Epidermal melanocyte (primary cell): ENCODE measurements at regions not wholly inside any gene's neighbourhood (a gene's known extent, or its start where the extent isn't known, plus 50 kb on each side); places are given as distances from the start of the nearest gene placed in this dataset.
"Not testable (repeated sequence)": the region's sequence is repeated elsewhere in the genome, so short reads cannot be mapped to it uniquely, and the experiment has no call there.

ENCODE experiments used
- DNase-seq: peaks from one replicate; pipeline ENCODE4 v3.0.0; 2011; ENCODE audit warnings: low spot score; ENCODE audit not compliant: insufficient read length

DNA sequence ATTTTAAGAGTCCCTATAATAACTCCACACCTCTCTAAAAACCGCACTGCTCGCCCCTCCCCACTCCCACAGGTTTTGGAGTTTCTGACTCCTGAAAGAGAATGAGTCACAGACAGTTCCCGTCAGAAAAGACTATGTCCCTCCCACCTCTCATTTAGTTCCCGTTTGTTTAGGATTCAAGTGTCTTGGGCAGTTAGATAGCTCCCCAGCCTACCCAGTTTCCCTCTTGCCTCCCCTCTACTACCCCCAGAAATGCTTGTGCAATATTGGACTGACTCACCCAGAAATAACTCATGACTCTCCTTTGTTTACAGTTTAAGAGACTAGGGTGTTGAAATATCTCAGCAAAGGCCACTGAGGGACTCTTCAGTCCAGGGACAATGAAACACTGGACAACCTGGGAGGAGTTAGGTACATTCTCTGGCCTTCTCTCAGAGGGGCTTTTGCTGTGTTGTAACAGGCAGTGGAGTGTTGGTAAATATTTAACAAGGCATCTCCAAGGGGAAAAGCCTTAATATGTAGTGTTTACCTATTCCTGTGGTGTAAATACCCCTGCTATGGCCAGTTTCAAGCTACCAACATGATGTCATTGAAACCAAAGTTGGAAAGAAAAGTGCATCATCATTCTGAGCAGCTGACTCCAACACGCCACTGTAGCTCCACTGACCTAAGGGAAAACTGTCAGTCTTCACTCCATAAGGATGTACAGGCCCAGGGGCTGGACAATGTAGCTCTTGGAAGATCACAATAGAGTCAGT lies 96.1 kb upstream of the CHD2 start:
- DNase-seq = peak; percentile 50

DNA sequence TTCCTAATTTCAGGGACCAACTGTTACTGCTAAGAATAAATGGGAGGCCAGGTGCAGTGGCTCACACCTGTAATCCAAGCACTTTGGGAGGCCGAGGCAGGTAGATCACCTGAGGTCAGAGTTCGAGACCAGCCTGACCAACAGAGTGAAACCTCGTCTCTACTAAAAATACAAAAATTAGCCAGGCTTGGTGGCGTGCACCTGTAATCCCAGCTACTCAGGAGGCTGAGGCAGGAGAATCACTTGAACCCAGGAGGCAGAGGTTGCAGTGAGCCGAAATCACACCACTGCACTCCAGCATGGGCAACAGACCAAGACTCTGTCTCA lies 95.6 kb upstream of the CHD2 start:
- not testable (repeated sequence) for DNase-seq

DNA sequence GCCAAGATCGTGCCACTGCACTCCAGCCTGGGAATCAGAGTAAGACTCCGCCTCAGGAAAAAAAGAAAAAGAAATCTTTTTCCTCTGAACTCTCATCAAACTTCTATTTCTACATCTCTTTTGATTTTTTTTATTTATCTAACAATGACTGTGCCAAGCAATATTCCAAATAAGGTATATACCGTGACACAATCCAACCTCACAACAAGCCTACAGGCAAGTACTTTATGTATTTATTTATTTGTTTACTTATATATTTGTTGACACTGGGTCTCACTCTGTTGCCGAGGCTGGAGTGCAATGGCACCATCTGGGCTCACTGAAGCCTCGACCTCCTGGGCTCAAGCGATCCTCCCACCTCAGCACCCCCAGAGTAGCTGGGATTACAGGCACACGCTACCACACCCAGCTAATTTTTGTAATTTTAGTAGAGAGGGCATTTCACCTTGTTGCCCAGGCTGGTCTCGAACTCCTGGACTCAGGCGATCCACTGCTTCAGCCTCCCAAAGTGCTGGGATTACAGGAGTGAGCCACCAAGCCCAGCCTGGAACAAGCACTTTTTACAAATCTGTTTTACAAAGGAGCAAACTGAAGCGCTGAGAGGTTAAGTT lies 94.9 kb upstream of the CHD2 start:
- no peak for DNase-seq

GRCh38 chr15:92806171-92806570 lies 94.0 kb upstream of the CHD2 start:
- not testable (repeated sequence) for DNase-seq

GRCh38 chr15:92806763-92807162 lies 93.4 kb upstream of the CHD2 start:
- no peak for DNase-seq

DNA sequence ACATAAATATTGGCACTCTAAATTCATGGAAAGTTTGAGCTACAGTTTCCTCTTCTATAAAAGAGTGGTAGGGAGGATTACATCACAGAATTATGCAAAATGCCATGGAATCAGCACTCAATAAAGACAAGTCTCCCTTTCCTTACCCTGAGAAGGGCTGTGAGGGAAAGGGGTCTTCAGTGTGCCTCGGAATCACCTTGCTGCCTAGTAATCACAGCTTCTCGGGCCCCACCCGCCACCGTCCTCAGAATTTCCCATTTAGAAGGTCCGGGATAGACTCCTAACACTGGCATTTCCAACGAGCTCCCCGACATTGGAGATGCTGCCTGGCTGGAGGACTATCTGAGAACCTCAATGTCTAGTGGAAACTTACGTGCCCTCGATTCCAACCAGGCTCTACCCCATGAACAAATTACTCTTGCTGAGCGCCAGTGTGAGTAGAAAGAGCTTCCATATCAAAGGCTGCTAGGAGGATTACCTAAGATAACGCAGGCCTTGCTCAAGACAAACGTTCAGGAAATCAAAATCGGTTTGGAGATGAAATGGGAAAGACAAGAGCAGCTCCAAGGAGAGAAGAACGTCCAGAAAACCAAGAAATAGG lies 92.1 kb upstream of the CHD2 start:
- DNase-seq = no peak

DNA sequence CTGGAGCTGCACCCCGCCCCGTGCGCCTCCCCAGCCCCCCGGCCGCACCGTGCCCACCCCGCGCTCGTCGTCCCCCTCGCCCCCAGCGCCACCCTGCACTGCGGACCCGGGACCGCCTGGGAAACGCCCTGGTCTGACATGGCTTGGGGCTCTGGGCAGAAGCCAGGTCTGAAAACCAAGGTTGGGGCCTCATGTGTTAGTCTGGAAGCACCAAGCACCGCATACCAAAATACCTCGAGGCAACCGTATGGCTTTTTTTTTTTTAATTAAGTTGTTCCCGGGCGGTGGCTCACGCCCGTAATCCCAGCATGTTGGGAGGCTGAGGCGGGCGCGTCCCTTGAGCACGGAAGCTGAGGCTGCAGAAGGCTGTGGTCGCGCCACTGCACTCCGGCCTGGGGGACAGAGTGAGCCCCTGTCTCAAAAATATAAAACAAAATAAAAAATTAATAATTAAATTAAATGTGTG lies 91.5 kb upstream of the CHD2 start:
- no peak for DNase-seq

- peak; percentile 97 for DNase-seq
These were observed 90.9 kb upstream of the CHD2 start for GRCh38 chr15:92809064-92809879.

DNA sequence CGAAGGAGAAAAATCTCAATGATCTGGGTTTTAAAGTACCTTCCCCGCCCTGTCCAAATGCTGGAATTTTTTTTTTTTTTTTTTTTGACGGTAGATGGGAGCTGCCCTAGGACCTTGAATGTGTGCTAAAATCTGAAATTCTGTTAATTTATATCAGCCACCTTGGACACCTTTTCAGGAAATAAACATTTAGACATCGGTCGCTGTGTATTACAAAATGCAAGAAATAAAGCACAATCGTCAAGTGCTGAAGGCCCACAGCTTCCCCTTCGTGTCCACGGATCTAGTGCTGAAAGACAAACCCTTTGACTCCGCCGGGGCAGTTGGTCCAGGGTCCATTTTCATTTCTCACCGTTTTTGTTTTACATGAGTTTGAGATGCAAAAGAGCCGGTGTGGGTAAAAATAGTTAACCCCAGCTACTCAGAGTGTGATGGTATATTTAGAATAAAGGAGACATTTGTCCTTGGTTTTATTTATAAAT lies 90.2 kb upstream of the CHD2 start:
- no peak for DNase-seq

- peak; percentile 73 for DNase-seq
These were observed 89.5 kb upstream of the CHD2 start for GRCh38 chr15:92810418-92811138.

DNA sequence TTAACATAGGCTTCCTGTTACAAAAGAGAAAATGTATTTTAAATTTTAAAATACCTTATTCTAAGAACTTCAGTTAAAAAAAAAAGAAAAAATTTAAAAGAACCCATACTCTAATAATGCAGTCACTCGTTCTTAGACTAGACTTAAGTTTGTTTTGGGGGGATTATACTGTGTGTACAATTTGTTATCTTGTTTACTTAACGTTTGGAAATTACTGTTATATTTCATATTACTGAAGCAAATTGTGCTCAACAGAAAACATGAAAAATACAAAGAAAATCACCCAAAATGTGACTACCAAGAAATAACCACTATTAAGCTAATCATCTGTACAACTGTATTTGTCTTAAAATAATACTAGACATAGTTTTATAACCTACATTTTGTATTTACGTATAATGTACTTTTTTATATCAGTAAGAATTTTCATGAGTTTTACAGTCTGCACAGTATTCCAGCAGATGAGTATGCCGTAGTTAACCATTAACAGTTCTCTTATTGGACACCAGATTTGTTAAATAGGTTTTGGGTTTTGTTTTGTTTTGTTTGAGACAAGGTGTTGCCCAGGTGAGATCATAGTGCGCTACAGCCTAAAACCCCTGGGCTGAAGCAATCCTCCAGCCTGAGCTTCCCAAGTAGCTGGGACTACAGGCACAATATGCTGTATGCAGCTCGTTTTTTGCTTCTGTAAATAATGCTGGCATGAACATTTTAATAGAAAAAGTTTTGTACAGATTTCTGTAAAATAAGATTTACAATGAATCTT lies 88.8 kb upstream of the CHD2 start:
- no peak for DNase-seq

- no peak for DNase-seq
These were observed 87.9 kb upstream of the CHD2 start for GRCh38 chr15:92812271-92812670.

DNA sequence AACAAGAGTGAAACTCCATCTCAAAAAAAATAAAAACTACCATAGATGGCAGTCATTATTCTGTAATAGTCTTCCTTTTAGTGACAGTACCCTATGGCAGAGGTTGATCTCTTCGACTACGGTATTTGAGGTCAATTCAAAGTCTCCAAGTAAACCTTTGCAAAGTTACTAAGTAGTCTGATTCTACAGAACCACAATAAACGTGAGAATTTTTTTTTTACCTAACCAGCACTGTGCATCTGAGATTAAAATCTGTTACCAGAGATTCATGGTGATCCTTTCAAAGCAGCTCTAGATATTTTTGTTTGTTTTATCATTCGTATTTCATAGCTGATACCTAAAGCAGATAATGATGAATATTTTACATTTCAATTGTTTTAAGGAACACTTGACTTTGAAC lies 86.6 kb upstream of the CHD2 start:
- no peak for DNase-seq

DNA sequence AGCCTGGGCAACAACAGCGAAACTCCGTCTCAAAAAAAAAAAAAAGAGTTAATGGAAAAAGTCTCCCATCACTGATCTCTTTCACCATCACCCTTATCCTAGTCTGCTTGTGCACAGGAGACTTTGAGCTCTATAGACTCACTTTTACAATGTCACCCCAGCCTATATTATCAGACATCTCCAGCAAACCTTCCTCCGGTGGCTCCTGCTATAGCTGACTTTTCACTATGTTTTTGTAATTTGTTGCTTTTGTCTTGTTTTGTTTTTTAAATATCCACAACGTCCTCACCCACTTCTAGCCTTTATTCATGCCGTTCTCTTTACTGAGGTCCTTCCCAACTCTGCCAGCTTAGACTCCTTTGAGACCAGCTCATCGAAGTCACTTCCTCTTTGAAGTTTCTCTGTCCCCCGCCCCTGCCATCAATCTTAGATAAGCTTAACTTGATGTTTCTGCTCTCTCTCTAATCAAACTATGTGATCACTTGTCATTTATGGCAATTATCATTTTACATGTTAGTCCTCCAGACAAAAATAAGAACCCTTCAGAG lies 82.7 kb upstream of the CHD2 start:
- DNase-seq = no peak

DNA sequence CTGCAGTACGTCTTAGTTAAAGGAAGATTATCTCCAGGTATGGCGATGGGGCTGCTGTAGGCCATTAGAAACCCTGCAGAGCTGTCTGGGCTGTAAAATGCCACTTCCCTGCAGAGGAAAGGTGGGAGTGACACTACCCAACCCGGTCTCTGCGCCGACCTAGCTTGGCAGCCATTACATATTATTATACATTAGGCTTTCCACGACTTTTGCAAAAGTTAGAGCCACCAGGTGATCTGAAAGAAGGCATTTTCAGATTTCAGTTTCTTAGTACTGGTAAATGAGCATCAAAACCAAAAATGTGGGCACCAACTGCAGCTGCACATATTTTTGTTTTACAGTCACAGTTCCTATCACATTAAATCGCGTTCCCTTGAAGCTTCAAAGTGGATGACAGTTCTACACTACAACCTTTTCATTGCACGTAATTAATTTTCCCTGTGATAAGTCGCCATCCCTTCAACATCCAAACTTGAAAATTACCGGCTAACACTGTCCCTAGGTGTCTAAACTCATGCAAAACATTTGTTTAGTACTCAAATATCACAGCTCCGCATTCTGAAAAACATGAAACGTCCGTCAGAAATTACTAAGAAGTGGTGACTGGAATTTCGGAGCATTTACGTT lies 81.4 kb upstream of the CHD2 start:
- no peak for DNase-seq

DNA sequence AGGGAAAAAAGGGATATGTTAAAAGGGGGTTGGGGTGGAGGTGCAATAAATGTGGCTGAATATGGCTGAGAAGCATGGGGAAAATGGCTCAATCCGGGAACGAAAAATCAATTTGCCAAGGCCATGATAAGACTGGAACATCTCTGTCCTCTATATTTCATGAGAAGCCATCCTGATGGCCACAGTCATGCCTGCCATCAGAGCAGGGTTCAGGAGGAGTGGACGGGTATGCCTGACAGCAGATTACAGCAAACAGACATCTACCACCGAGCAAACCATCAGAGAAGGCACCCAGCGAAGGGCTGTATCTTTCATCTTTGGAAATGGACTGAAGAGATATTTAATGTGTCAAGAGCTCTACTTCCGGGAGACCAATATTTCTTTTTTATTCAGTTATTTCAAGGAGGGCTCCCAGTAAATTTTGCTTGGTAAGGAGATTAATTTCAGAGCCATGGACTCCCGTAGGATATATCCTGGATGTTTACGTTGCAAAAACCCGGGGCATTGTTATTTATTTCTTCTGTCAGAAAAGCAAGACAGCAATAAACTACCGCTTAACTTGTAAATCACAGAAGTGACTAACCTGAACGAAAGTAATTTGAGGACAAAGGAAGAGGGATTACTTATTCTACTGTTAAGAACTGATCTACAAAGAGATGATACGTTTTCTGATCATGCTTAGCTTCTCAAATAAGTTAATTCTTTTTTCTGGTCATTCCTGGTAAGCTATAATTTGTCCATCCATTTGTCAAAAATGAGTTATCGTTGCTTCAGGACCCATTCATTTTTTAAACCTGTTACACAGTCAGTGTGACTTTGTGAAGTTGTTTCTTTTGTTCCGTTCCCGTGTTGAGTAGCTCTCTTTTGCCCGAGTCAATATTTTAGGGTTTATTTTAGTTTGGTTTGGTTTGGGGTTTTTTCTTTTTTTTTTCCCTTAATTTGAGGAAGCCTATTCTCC lies 80.6 kb upstream of the CHD2 start:
- no peak for DNase-seq

DNA sequence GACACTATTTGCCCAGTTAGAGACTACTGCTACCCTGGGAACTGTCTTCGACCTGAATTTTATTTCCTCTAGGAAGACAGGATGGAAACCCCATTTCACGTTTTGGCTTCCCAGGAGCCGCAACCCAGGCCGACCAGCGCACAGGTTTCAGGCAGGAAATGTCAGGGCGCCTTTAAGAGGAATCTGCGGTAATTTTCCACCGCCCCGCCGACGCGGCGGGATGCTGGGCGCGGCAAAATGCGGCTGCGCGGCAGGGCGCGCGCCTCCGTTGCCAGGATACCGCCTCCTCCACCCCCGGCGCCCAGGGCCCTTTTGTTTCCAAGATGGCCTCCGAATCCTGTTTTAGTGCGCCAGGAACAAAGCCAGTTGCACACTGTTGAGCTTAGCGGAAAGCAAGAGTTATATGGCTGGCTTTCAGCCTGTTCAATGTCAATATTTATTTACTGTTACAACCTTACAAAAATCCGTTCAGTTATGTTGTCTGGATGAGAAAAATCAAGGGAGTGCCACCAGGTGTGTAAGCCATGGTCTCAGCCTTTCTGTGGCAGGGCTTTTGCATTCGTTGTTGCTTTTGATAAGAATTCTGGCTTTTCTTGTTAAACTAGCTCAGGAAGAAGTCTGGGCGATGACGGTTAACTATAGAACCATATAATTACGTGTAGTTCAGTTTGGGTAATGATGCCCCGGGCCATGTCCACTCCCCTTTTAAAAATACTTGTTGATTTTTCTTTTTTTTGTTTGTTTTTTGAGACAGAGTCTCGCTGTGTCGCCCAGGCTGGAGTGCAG lies 79.7 kb upstream of the CHD2 start:
- DNase-seq = peak; percentile 91
